LNCaP clone FGC (cell line): ENCODE measurements at regions not wholly inside any gene's neighbourhood (a gene's known extent, or its start where the extent isn't known, plus 50 kb on each side); places are given as distances from the start of the nearest gene placed in this dataset.

ENCODE experiments used
- DNase-seq: peaks from one replicate; pipeline ENCODE4 v3.0.0-alpha.2; 2011; ENCODE audit warnings: low read depth
- H3K4me3 ChIP-seq: 2 replicates; pipeline ENCODE4 v1.5.1; 2011; ENCODE audit warnings: mild to moderate bottlenecking, low read depth, low read length, control low read depth
- TF ChIP-seq, protein P1 (sequence below): IDR thresholded peaks from 2 replicates; pipeline ENCODE4 v1.5.1; 2012; ENCODE audit warnings: mild to moderate bottlenecking; ENCODE audit not compliant: control insufficient read depth, insufficient read depth; ENCODE audit errors: extremely low read depth

DNA sequence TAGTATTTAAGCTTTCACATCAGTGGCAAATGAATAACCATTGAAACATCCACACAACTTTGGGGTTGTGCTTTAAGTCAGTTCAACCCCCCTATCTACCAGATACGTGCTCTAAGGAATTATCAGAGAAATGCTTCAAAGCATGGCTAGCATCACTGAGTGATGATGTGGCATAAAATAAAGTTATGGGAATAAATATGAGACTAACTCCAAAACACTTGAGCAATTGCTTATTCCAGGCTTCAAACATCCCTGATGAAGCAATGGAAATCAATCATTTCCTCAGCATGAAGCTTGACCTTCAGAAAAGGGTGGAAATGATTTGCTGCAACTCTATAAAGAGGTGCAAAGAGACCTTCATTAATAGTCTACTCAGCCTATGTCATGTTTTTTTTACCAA, 292.0 kb upstream of the SMC2 start:
- no peak overlapping the region for H3K4me3 ChIP-seq

DNA sequence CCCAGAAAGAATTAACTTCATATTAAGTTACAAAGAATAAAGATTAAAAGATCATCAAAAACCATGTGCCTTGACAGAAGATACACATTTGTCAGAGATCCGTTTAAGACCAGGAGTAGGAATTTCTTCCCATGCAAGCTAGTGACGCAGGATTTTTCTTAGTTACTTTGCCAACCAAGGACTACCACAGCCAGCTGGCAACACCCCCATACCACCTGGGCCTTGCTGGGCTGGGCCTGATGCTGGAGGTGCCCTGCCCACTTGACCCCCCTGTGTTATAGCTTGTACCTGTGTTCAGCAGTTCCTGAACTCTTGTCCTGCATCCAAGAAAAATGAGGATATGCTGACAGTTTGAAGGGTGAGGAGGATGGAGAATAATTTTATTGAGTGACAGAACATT, 290.9 kb upstream of the SMC2 start:
- TF ChIP-seq, protein P1, sequence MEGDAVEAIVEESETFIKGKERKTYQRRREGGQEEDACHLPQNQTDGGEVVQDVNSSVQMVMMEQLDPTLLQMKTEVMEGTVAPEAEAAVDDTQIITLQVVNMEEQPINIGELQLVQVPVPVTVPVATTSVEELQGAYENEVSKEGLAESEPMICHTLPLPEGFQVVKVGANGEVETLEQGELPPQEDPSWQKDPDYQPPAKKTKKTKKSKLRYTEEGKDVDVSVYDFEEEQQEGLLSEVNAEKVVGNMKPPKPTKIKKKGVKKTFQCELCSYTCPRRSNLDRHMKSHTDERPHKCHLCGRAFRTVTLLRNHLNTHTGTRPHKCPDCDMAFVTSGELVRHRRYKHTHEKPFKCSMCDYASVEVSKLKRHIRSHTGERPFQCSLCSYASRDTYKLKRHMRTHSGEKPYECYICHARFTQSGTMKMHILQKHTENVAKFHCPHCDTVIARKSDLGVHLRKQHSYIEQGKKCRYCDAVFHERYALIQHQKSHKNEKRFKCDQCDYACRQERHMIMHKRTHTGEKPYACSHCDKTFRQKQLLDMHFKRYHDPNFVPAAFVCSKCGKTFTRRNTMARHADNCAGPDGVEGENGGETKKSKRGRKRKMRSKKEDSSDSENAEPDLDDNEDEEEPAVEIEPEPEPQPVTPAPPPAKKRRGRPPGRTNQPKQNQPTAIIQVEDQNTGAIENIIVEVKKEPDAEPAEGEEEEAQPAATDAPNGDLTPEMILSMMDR: no peak
- no peak overlapping the region for H3K4me3 ChIP-seq

More for the DNA sequence above, 292.0 kb upstream of the SMC2 start:
- DNase-seq: no peak
- TF ChIP-seq, protein P1: no peak

DNA sequence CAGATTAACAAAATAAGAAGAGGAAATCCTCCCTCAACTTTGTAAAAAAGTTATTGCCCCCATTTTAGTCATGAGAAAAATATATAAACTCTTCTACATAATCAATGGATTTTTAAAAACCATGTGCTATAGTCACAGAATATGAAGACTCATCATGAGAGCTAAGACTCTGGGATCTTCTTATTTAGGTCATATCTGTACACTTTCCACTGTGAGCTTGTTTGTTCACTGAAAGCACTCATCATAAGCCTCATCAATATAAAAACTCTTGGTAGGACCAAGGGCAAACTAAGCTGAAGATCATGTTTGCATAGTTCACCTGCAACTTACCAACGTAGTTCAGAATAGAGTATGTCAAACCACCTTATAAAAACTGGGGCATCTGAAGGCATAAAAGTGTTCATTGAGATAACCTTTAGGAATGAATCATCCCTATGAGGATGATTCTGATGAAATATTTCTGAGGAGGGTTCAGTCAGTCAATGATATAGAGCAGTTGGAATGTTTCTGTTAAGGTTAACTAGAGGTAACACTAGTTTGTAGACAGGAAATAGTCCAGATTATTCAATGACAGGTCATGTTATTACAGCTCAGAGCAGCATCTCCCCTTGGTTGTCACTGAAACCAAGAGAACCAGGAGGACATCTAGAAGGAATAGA, 289.9 kb upstream of the SMC2 start:
- TF ChIP-seq, protein P1: no peak
- no peak overlapping the region for H3K4me3 ChIP-seq
- DNase-seq: no peak

More for the DNA sequence above, 290.9 kb upstream of the SMC2 start:
- DNase-seq: no peak

DNA sequence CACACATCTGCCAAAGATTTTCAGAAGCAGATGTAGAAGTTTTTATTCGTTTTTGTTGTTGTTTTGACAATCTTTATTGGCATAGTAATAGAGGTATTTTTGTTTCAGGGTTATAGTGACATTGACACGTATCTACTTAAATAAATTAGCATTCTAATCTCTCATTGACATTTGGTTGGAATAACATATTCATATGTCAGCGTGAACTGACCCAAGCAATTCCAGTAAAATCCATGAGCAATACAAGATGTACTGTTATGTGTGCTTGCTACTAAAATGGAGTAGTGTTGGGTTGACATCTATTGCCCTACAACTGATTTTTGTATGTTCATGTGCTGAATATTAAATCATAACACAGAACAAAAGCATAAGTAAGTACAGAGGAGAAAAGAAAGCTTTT, 284.4 kb upstream of the SMC2 start:
- no peak overlapping the region for H3K4me3 ChIP-seq
- DNase-seq: no peak
- TF ChIP-seq, protein P1: no peak

DNA sequence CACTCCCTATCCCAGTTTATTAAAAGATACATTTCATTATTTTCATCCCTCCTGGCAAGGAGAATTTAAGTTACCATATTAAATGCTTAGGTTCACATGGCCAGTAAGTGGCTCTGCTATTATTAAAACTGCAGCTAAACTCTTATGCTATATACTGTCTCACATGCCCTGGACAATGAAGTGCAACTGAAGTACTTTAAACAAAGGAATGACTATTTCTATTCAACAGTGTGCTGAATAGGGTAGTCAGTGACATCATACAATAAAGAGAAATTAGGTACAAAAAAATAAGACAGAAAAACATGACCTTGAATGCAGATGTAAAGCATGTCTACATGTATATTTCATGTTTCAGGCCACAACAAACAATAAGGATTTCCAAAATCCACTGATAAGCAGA, 282.6 kb upstream of the SMC2 start:
- H3K4me3 ChIP-seq: no peak overlapping the region
- TF ChIP-seq, protein P1: no peak
- no peak for DNase-seq

DNA sequence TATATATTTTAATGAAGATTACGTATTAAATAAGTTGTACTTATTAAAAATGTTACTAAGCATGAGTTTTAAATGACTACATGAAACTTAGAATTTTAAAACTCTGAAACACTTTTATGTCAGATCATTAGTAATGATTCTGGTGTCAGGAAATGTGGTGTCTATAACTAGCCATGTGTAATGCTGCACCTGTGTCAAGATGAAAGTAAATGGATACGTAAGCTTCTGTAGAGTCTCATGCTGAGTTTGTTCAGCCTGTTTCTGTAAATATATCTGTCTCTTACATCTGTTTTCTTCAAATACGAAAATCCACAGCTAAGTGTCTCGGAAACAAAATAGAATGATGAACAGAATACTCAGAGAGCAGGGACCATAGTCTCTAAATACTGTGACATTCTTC, 278.0 kb upstream of the SMC2 start:
- no peak for DNase-seq
- no peak overlapping the region for H3K4me3 ChIP-seq
- TF ChIP-seq, protein P1: no peak

DNA sequence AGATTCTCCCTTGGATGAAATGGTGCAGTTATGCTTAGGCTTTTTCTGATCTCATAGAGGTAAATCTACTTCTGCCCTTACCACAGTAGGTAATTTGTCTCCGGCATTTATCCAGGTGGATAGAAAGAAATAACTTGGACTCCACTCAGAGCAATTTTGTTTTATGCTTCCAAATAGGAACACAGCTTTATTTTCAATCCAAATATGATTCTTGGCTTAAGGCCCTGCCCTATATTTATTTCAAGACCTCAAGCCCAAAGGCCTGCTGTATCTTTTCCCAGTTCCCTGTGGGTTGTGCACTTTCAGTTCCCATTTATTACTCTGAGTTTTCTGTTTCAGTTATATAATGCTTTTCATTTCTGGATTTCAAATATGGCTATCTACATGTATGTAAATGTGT, 274.2 kb upstream of the SMC2 start:
- TF ChIP-seq, protein P1: no peak
- no peak for DNase-seq
- H3K4me3 ChIP-seq: no peak overlapping the region
